ENCODE measurements at regions not wholly inside any gene's neighbourhood (a gene's known extent, or its start where the extent isn't known, plus 50 kb on each side); places are given as distances from the start of the nearest gene placed in this dataset.

DNA sequence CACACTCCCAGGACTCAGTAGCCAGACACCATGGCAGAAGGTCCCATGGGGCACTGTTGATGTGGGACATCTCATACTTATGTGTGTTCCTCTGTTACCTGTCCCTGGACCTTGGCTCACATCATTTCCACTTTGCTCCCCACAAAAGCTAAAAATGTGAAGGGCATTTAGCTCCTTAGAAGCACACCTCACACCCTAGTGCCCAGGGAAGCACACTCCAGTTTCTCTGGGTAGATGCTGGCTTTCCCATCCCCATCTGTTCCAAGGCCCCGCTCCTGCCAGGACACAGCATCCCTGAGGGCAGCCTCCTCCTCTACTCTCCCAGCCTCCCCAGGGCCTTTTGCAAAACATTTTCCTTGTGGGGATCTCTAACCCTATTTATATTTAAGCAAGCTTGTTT is 572.4 kb upstream of the MGMT start:
- DNase-seq (ENCODE audit: low read depth, low spot score) = no peak

- DNase-seq (ENCODE audit: low read depth, low spot score) = no peak
Observed at GRCh38 chr10:128895473-128895872, 571.6 kb upstream of the MGMT start.

DNA sequence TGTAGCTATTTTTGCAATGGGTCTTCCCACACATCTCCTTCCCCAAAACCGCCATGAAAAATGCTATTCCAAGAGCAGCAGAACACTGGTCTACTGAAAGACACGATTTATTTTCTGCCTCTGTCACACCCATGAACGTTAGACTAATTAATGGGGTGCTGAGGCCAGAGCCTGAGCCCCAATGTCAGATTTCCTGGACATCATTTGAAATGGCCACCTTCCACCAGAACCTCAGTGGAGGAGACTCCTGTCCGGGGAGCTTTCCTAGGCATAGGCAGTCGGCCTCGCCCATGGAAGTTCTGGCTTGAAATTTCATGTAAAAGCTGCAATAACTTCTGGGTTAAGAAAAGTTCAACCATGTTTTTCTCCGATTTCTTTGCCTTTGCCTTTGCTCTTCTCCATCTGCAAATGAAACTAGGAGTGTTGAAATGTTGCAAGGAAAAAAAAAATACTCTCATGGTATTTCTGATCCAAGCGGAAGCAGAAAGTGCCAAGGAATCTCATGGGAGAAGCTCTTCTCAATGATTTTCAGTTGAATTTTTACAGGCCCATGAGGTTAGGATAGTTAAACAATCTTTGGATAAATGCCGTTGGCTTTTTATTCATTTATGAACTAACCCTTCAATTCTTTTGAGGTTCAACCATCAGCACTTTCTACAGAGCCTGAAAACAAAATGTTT is 570.8 kb upstream of the MGMT start:
- DNase-seq (ENCODE audit: low read depth, low spot score) = no peak

GRCh38 chr10:128896963-128897362 is 570.1 kb upstream of the MGMT start:
- DNase-seq (ENCODE audit: low read depth, low spot score) = no peak

- DNase-seq (ENCODE audit: low read depth, low spot score) = no peak
Observed at GRCh38 chr10:128897401-128898129, 569.5 kb upstream of the MGMT start.

DNA sequence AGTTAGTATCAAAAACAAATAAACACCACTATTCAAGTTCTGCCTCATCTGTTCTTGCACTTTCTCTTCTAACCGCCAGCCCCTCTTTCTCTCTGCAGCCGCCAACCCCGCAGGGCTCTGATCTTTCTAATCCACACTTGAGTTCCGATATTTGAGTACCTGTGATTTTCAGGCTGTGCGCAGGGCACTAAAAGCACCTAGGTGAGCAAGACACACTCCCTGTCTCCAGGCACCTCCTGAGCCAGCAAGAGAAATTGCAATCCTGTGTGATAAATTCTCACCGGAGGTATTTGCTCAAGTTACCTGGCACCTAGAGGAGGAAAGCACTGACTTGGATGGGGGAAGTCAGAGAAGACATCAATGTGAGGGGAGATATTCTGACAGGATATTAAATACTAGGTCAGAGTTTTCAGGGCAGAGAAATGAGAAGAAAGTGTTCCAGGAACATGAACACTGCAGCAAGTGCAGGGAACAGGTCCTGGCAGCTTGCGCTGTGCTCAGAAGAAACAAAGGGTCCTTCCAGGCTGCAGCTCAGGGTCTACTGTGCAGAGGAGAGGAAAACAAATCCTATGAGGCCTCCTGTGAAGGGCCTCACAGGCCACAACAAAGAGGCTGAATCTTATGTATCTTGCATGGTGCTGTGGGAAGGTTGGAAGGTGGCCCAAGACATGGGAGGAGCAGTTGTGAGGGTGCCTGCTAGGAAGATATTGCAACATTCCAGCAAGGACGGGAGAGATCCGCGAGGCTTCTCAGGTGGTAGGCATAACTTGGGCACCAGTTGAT is 568.7 kb upstream of the MGMT start:
- no peak for DNase-seq (ENCODE audit: low read depth, low spot score)

DNA sequence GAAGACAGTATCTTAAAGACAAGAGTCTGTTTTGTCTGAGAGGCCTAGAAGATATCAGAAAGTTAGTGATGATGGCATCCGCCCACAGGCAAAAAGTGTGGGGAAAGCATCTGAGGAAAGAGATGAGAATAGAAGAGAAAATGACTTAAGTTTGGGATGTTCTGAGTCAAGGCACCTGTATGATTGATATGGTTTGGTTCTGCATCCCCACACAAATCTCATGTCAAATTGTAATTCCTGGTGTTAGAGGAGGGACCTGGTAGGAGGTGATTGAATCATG is 568.2 kb upstream of the MGMT start:
- no peak for DNase-seq (ENCODE audit: low read depth, low spot score)

DNA sequence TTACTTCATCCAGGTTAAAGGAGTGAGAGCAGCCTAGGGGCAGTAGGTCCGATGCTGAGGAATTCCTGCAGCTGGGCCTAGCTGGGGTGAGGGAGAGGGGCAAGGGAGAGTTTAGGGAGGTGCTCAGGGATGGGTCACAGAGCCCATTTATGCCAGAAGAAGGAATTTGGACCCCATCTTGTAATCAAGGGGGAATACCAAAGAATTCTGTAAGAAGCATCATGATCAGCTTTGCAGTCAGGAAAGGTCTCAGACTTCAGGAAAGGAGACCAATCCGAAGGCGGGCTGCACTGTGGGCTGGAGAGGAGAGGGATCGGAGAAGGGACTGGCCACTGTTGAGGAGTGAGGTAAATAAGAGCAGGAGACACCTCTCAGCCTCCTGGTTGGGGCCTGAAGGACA is 566.6 kb upstream of the MGMT start:
- DNase-seq (ENCODE audit: low read depth, low spot score) = no peak

DNA sequence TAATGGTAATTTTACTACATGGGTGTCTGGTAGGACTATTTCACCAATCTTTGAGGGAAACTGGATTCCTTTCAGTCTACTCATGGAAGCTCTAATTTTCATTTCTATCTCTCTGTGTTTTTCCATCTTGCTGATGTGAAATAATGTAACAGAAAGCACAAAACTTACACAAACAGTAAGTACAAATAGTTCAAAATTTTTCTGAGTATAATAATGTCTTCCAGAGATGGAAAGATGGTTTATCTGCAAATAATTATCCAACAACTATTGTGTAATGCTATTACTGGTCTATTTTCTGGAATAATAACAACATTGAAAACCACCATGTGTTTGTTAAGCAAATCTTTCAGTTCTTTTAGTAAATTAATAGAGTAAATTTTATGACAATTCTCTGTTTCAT is 565.8 kb upstream of the MGMT start:
- no peak for DNase-seq (ENCODE audit: low read depth, low spot score)

DNA sequence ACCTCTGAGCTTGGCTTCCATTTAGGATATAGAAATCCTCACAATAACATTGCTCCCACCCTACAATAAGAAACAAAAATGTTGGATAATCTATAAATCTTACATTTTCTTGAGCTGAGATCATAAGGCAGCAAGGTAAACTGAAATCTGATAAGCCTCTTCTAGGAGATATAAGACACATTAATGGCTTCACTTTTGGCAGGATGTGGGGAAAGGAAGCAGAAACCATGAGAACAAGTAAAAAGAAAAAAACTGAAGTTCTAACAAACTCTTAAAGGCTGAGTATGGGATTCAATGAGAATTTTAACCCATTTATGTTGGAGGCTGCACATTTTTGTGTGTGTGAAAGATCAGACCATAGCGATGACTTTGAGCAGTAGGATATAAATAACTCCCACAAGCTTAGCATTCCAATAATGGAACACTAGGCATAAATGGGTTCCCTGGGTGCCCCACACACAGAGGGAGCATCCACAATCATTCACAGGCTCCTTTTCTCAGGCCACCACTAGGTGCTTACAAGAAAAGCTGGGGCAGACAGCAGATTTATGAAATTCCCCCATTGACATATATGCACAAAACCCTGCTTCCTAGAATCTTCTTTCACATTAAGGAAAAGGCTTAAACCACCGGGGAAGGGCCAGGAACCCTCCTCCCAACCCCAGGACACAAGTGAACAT is 564.9 kb upstream of the MGMT start:
- DNase-seq (ENCODE audit: low read depth, low spot score) = no peak

GRCh38 chr10:128907155-128907941 is 559.7 kb upstream of the MGMT start:
- DNase-seq (ENCODE audit: low read depth, low spot score) = no peak

DNA sequence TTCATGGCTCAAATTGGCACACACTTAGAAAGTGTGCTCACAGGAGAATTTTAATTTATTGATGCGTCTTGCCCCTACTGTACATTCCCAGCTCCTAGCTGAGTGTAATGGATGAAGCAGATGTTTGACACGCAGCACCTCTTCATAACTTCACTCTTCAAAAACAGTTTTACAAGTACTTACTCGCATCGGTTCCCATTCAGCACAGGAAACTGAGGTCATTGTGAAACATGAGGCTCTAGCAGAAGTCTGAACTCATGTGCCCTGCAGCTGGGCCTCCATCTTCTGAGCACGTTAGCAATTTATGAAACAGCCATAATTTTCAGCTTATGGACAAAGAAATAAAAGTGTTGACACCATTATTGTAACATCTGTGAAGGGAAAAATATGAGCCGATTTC is 558.9 kb upstream of the MGMT start:
- DNase-seq (ENCODE audit: low read depth, low spot score) = no peak

DNA sequence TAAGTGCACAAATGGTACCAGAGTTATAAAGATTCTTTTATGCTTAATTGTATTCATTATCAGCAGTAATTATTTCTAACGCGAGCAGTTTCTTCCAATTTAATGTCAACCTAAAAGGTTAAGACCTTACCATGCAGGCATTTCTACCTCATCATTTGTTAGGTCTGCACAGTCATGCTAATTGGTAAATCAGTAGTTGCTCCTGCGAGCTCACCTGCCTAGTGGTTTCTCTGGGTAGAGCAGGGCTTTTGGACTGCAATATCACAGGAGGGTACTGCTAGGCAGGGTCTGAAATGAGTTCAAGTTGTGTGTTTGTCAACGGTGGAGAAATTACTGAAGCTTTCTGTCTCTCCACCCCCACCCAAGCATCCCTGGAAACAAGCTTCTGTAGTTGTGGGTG is 558.5 kb upstream of the MGMT start:
- no peak for DNase-seq (ENCODE audit: low read depth, low spot score)

- no peak for DNase-seq (ENCODE audit: low read depth, low spot score)
Observed at GRCh38 chr10:128912568-128913311, 554.3 kb upstream of the MGMT start.

- no peak for DNase-seq (ENCODE audit: low read depth, low spot score)
Observed at GRCh38 chr10:128914681-128915080, 552.4 kb upstream of the MGMT start.

DNA sequence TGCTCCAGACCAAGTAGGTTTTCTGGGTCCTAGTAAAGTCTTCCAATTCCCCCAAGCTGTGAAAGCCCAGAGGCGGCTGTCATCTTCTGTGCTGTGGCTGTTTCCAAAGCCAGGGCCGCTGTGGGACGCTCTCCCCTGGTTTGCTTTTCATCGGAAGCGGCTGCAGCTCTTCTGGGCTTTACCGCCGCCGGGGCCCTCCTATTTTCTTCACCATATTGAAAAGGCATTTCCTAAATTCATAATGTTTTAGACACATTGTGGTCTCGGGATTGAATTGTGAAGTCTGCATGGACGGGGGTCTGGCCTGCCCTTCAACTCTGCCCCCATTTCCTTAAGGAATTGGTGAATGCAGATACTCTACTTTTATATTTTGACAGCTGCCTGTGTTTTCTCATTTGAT is 551.4 kb upstream of the MGMT start:
- no peak for DNase-seq (ENCODE audit: low read depth, low spot score)

DNA sequence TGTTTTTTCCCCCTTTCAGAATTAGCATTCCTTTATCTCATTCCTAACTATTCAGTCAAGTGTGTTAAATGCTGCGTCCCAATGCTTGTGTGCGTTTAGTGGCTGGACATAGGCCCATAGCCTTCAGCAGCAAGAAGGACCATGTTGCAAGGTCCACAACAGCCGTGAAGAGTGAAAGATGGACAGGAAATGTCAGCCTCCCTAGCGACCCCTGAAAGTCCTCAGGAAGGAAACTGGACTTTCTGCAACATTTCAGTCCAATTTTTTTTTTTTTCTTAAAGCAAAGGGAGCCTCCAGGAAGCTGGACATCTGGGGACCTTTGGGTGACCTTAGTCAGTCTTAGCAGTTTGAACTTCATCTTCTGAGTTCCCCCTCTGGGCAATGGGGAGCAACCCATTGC is 550.7 kb upstream of the MGMT start:
- no peak for DNase-seq (ENCODE audit: low read depth, low spot score)

- DNase-seq (ENCODE audit: low read depth, low spot score) = no peak
Observed at GRCh38 chr10:128921389-128922022, 545.5 kb upstream of the MGMT start.

DNA sequence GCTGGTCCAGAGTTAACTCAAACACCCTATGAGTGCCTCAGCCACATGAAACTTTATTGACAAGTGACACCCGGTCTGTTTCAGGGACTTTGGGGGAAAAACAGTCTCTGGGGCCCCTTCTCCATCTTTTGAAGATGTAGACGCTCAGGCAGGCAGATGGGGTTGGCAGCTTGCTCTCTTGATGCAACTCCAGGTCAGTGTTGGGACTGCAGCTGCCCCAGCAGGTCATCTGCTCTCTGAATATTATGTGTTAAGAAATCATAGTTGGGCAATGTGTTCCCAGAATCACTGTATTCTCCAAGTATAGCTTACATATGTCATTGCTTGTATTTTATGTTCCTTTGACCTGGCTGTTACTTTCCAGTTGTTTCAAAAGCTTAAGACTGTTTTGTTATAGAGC is 544.9 kb upstream of the MGMT start:
- no peak for DNase-seq (ENCODE audit: low read depth, low spot score)

GRCh38 chr10:128922619-128923196 is 544.3 kb upstream of the MGMT start:
- DNase-seq (ENCODE audit: low read depth, low spot score) = no peak
